ENCODE measurements at regions not wholly inside any gene's neighbourhood (a gene's known extent, or its start where the extent isn't known, plus 50 kb on each side); places are given as distances from the start of the nearest gene placed in this dataset.

DNA sequence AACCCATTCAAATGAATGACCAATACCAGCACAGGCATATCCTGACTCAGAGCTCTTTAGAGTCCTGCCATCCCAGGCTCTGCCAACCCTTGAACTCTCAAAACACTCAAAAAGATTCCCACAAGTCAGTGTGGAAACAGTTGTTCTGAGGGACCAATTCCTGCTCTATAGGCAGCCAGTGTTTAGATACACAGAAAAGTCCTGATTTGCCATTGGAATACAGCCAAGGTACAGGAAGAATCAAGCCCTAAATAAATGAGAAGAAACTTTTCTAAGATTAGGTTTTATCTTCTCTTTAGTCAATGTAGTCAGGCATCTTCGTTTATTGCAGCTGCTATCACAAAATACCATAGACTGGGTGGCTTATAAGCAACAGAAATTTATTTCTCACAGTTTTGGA is 626.8 kb upstream of the ARID1B start:
- no peak for TF ChIP-seq POLR2A (IDR thresholded peaks at IDR 0.05; ENCODE audit: borderline replicate concordance, extremely low read depth, insufficient read depth, insufficient read length)
- TF ChIP-seq, protein P1, sequence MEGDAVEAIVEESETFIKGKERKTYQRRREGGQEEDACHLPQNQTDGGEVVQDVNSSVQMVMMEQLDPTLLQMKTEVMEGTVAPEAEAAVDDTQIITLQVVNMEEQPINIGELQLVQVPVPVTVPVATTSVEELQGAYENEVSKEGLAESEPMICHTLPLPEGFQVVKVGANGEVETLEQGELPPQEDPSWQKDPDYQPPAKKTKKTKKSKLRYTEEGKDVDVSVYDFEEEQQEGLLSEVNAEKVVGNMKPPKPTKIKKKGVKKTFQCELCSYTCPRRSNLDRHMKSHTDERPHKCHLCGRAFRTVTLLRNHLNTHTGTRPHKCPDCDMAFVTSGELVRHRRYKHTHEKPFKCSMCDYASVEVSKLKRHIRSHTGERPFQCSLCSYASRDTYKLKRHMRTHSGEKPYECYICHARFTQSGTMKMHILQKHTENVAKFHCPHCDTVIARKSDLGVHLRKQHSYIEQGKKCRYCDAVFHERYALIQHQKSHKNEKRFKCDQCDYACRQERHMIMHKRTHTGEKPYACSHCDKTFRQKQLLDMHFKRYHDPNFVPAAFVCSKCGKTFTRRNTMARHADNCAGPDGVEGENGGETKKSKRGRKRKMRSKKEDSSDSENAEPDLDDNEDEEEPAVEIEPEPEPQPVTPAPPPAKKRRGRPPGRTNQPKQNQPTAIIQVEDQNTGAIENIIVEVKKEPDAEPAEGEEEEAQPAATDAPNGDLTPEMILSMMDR (IDR thresholded peaks at IDR 0.05 in 2 of 3, conservative IDR thresholded peaks at IDR 0.05 in 1 of 3; ENCODE audit: borderline replicate concordance in 1 of 3, insufficient read depth in 1 of 3, low read depth in 2 of 3, low read length in 2 of 3) = no peak
- TF ChIP-seq SP1 (IDR thresholded peaks at IDR 0.05; ENCODE audit: low read depth) = no peak
- TF ChIP-seq, protein P2, sequence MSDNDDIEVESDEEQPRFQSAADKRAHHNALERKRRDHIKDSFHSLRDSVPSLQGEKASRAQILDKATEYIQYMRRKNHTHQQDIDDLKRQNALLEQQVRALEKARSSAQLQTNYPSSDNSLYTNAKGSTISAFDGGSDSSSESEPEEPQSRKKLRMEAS (IDR thresholded peaks at IDR 0.05) = no peak
